ENCODE measurements at regions not wholly inside any gene's neighbourhood (a gene's known extent, or its start where the extent isn't known, plus 50 kb on each side); places are given as distances from the start of the nearest gene placed in this dataset.

- no peak for DNase-seq (ENCODE audit: extremely low read depth, low read depth)
- no peak for TF ChIP-seq CTCF (IDR thresholded peaks at IDR 0.05; ENCODE audit: low read depth, low read length)
Measured at GRCh38 chr10:61342858-61343572, 110.2 kb downstream of the TMEM26 start.

- TF ChIP-seq CTCF (IDR thresholded peaks at IDR 0.05; ENCODE audit: low read depth, low read length) = no peak
- DNase-seq (ENCODE audit: extremely low read depth, low read depth) = no peak
Measured at GRCh38 chr10:61341008-61341407, 112.2 kb downstream of the TMEM26 start.

- no peak for TF ChIP-seq CTCF (IDR thresholded peaks at IDR 0.05; ENCODE audit: low read depth, low read length)
- DNase-seq (ENCODE audit: extremely low read depth, low read depth) = no peak
Measured at GRCh38 chr10:61338146-61338545, 115.0 kb downstream of the TMEM26 start.

- no peak for DNase-seq (ENCODE audit: extremely low read depth, low read depth)
- no peak for TF ChIP-seq CTCF (IDR thresholded peaks at IDR 0.05; ENCODE audit: low read depth, low read length)
Measured at GRCh38 chr10:61337741-61338140, 115.4 kb downstream of the TMEM26 start.

GRCh38 chr10:61336831-61337230 is 116.3 kb downstream of the TMEM26 start:
- no peak for TF ChIP-seq CTCF (IDR thresholded peaks at IDR 0.05; ENCODE audit: low read depth, low read length)
- DNase-seq (ENCODE audit: extremely low read depth, low read depth) = no peak

- DNase-seq (ENCODE audit: extremely low read depth, low read depth) = no peak
- no peak for TF ChIP-seq CTCF (IDR thresholded peaks at IDR 0.05; ENCODE audit: low read depth, low read length)
Measured at GRCh38 chr10:61335359-61335758, 117.8 kb downstream of the TMEM26 start.

- no peak for DNase-seq (ENCODE audit: extremely low read depth, low read depth)
- no peak for TF ChIP-seq CTCF (IDR thresholded peaks at IDR 0.05; ENCODE audit: low read depth, low read length)
Measured at GRCh38 chr10:61332581-61332980, 120.6 kb downstream of the TMEM26 start.
